ENCODE measurements at regions not wholly inside any gene's neighbourhood (a gene's known extent, or its start where the extent isn't known, plus 50 kb on each side); places are given as distances from the start of the nearest gene placed in this dataset.

- TF ChIP-seq POLR2A (IDR thresholded peaks at IDR 0.05) (no peak), CTCF (IDR thresholded peaks at IDR 0.05) (no peak)
Observed at GRCh38 chr17:5711344-5711743, 127.0 kb upstream of the NLRP1 start.

All from prostate gland (tissue), 2 donors.